SIG-M5 treated with dmso at 0.1 percent for 504 hours (cell line): ENCODE measurements at regions not wholly inside any gene's neighbourhood (a gene's known extent, or its start where the extent isn't known, plus 50 kb on each side); places are given as distances from the start of the nearest gene placed in this dataset.

ENCODE experiments used
- DNase-seq: peaks from one replicate; lab custom pipeline; 2025; ENCODE audit not compliant: unreplicated experiment; lab: John Stamatoyannopoulos, UW

- no peak for DNase-seq
These were observed 174.8 kb upstream of the DYNLRB2 start for GRCh38 chr16:80366023-80366422.

GRCh38 chr16:80362816-80363215 lies 178.0 kb upstream of the DYNLRB2 start:
- DNase-seq: no peak

- no peak for DNase-seq
These were observed 184.4 kb upstream of the DYNLRB2 start for GRCh38 chr16:80356365-80356764.

GRCh38 chr16:80355335-80355734 lies 185.5 kb upstream of the DYNLRB2 start:
- no peak for DNase-seq

GRCh38 chr16:80350061-80350460 lies 190.7 kb upstream of the DYNLRB2 start:
- DNase-seq: no peak

- DNase-seq: no peak
These were observed 192.9 kb upstream of the DYNLRB2 start for GRCh38 chr16:80347900-80348299.

- DNase-seq: no peak
These were observed 193.8 kb upstream of the DYNLRB2 start for GRCh38 chr16:80347002-80347401.

- no peak for DNase-seq
These were observed 194.6 kb upstream of the DYNLRB2 start for GRCh38 chr16:80346111-80346632.

- no peak for DNase-seq
These were observed 195.1 kb upstream of the DYNLRB2 start for GRCh38 chr16:80345701-80346100.

- no peak for DNase-seq
These were observed 196.2 kb upstream of the DYNLRB2 start for GRCh38 chr16:80344570-80344969.

GRCh38 chr16:80341263-80341662 lies 199.5 kb upstream of the DYNLRB2 start:
- no peak for DNase-seq

- no peak for DNase-seq
These were observed 203.0 kb upstream of the DYNLRB2 start for GRCh38 chr16:80337786-80338185.

GRCh38 chr16:80330803-80331202 lies 210.0 kb upstream of the DYNLRB2 start:
- no peak for DNase-seq

- no peak for DNase-seq
These were observed 210.6 kb upstream of the DYNLRB2 start for GRCh38 chr16:80330150-80330549.

- DNase-seq: no peak
These were observed 213.1 kb upstream of the DYNLRB2 start for GRCh38 chr16:80327740-80328139.

- no peak for DNase-seq
These were observed 216.4 kb upstream of the DYNLRB2 start for GRCh38 chr16:80324371-80324770.

GRCh38 chr16:80323808-80324195 lies 217.0 kb upstream of the DYNLRB2 start:
- DNase-seq: no peak

- no peak for DNase-seq
These were observed 217.5 kb upstream of the DYNLRB2 start for GRCh38 chr16:80323187-80323807.

GRCh38 chr16:80319181-80319580 lies 221.6 kb upstream of the DYNLRB2 start:
- no peak for DNase-seq

GRCh38 chr16:80318107-80318506 lies 222.7 kb upstream of the DYNLRB2 start:
- no peak for DNase-seq

- peak; percentile 22 for DNase-seq
These were observed 223.2 kb upstream of the DYNLRB2 start for GRCh38 chr16:80317599-80318037.

GRCh38 chr16:80317116-80317515 lies 223.7 kb upstream of the DYNLRB2 start:
- DNase-seq: no peak

GRCh38 chr16:80314042-80314441 lies 226.8 kb upstream of the DYNLRB2 start:
- no peak for DNase-seq
